H9 (cell line): ENCODE measurements at regions not wholly inside any gene's neighbourhood (a gene's known extent, or its start where the extent isn't known, plus 50 kb on each side); places are given as distances from the start of the nearest gene placed in this dataset.

ENCODE experiments used
- DNase-seq: peaks from one replicate; pipeline ENCODE4 v3.0.0-alpha.2; 2017
- H2AFZ ChIP-seq: one replicate; pipeline ENCODE4 v1.6.1; 2013; ENCODE audit warnings: mild to moderate bottlenecking, low read length, control low read depth, moderate library complexity
- H2AK5ac ChIP-seq: 2 replicates; pipeline ENCODE4 v1.6.1; 2013; ENCODE audit warnings: low read length, control low read depth, mixed read lengths; ENCODE audit not compliant: insufficient read length
- H2BK120ac ChIP-seq: one replicate; pipeline ENCODE4 v1.6.1; 2013; ENCODE audit warnings: low read depth, mild to moderate bottlenecking, low read length, control low read depth, inconsistent platforms; ENCODE audit not compliant: poor library complexity, severe bottlenecking
- H2BK12ac ChIP-seq: 2 replicates; pipeline ENCODE4 v1.6.1; 2013; ENCODE audit warnings: low read length, control low read depth, mixed read lengths, low read depth; ENCODE audit not compliant: insufficient read length
- H2BK15ac ChIP-seq: 2 replicates; pipeline ENCODE4 v1.6.1; 2013; ENCODE audit warnings: low read depth, low read length, control low read depth
- H2BK20ac ChIP-seq: one replicate; pipeline ENCODE4 v1.6.1; 2013; ENCODE audit warnings: low read depth, mild to moderate bottlenecking, low read length, control low read depth, inconsistent platforms; ENCODE audit not compliant: poor library complexity, severe bottlenecking
- H2BK5ac ChIP-seq: 2 replicates; pipeline ENCODE4 v1.6.1; 2013; ENCODE audit warnings: low read length, control low read depth, mixed read lengths; ENCODE audit not compliant: insufficient read length
- H3K14ac ChIP-seq: 2 replicates; pipeline ENCODE4 v1.6.1; 2013; ENCODE audit warnings: low read length, control low read depth; ENCODE audit not compliant: insufficient read depth
- H3K18ac ChIP-seq: 2 replicates; pipeline ENCODE4 v1.6.1; 2013; ENCODE audit warnings: low read depth, mild to moderate bottlenecking, mixed read lengths, low read length, control low read depth; ENCODE audit not compliant: insufficient read length
- H3K23ac ChIP-seq: 2 replicates; pipeline ENCODE4 v1.6.1; 2013; ENCODE audit warnings: low read length, control low read depth, mixed read lengths, low read depth; ENCODE audit not compliant: insufficient read length
- H3K23me2 ChIP-seq: 2 replicates; pipeline ENCODE4 v1.6.1; 2013; ENCODE audit warnings: low read depth, mild to moderate bottlenecking, mixed read lengths, low read length, control low read depth; ENCODE audit not compliant: insufficient read length, poor library complexity, severe bottlenecking
- H3K27ac ChIP-seq: 2 replicates; pipeline ENCODE4 v1.5.1; 2013; ENCODE audit warnings: low read length, control low read depth, mixed read lengths, low read depth; ENCODE audit not compliant: insufficient read length
- H3K27me3 ChIP-seq: 2 replicates; pipeline ENCODE4 v1.6.1; 2013; ENCODE audit warnings: low read length, control low read depth, inconsistent platforms; ENCODE audit not compliant: insufficient read depth
- H3K4ac ChIP-seq: 2 replicates; pipeline ENCODE4 v1.6.1; 2013; ENCODE audit warnings: low read depth, mild to moderate bottlenecking, control low read depth, inconsistent platforms, low read length, moderate library complexity
- H3K4me1 ChIP-seq: 2 replicates; pipeline ENCODE4 v1.6.1; 2013; ENCODE audit warnings: low read length, control low read depth, inconsistent platforms; ENCODE audit not compliant: insufficient read depth
- H3K4me2 ChIP-seq: 2 replicates; pipeline ENCODE4 v1.6.1; 2013; ENCODE audit warnings: low read length, control low read depth, mixed read lengths; ENCODE audit not compliant: insufficient read length, insufficient read depth
- H3K56ac ChIP-seq: 2 replicates; pipeline ENCODE4 v1.6.1; 2013; ENCODE audit warnings: low read depth, mild to moderate bottlenecking, mixed read lengths, low read length, control low read depth; ENCODE audit not compliant: insufficient read length
- H3K79me1 ChIP-seq: 2 replicates; pipeline ENCODE4 v1.6.1; 2013; ENCODE audit warnings: low read depth, mild to moderate bottlenecking, moderate library complexity, low read length, control low read depth, inconsistent platforms; ENCODE audit not compliant: insufficient read depth, poor library complexity, severe bottlenecking
- H3K79me2 ChIP-seq: 2 replicates; pipeline ENCODE4 v1.6.1; 2013; ENCODE audit warnings: low read length, control low read depth, inconsistent platforms; ENCODE audit not compliant: insufficient read depth
- H3K9ac ChIP-seq: 2 replicates; pipeline ENCODE4 v1.6.1; 2013; ENCODE audit warnings: low read length, control low read depth, mixed read lengths; ENCODE audit not compliant: insufficient read length; ENCODE audit errors: extremely low read depth
- H3K9me3 ChIP-seq: one replicate; pipeline ENCODE4 v1.6.1; 2013; ENCODE audit warnings: low read depth, low read length, inconsistent platforms; ENCODE audit not compliant: control insufficient read depth
- H3T11ph ChIP-seq: one replicate; pipeline ENCODE4 v1.6.1; 2013; ENCODE audit warnings: mild to moderate bottlenecking, low read length, control low read depth, inconsistent platforms
- H4K20me1 ChIP-seq: one replicate; pipeline ENCODE4 v1.6.1; 2013; ENCODE audit not compliant: control insufficient read depth, insufficient read length, insufficient read depth
- H4K5ac ChIP-seq: 2 replicates; pipeline ENCODE4 v1.6.1; 2013; ENCODE audit warnings: low read depth, mild to moderate bottlenecking, mixed read lengths, low read length, control low read depth; ENCODE audit not compliant: insufficient read length
- H4K8ac ChIP-seq: replicated peaks from 2 replicates; pipeline ENCODE4 v1.6.1; 2013; ENCODE audit warnings: low read length, control low read depth, mixed read lengths, low read depth; ENCODE audit not compliant: insufficient read length
- H4K91ac ChIP-seq: 2 replicates; pipeline ENCODE4 v1.6.1; 2013; ENCODE audit warnings: low read depth, mild to moderate bottlenecking, moderate library complexity, mixed read lengths, low read length, control low read depth; ENCODE audit not compliant: insufficient read length
- H3K27ac Mint-ChIP-seq, 3 experiments: 2 replicates in 2 of 3; 3 replicates in 1 of 3; pipeline ENCODE4 v1.8.0; 2020 to 2021; ENCODE audit warnings: mixed read lengths in 3 of 3, mild to moderate bottlenecking in 1 of 3, moderate library complexity in 1 of 3
- H3K27me3 Mint-ChIP-seq: 2 replicates; pipeline ENCODE4 v1.8.0; 2021; ENCODE audit warnings: low read depth, mild to moderate bottlenecking, moderate library complexity, mixed read lengths
- H3K36me3 Mint-ChIP-seq, 3 experiments: 2 replicates in 2 of 3; 3 replicates in 1 of 3; pipeline ENCODE4 v1.8.0; 2020 to 2021; ENCODE audit warnings: low read depth in 3 of 3, mixed read lengths in 3 of 3; ENCODE audit not compliant: insufficient read depth in 1 of 3
- H3K4me1 Mint-ChIP-seq, 2 experiments: 2 replicates each; pipeline ENCODE4 v1.8.0; 2020; ENCODE audit warnings: mixed read lengths in 2 of 2
- H3K4me3 Mint-ChIP-seq, 2 experiments: 2 replicates in 1 of 2; 3 replicates in 1 of 2; pipeline ENCODE4 v1.8.0; 2020 to 2021; ENCODE audit warnings: mild to moderate bottlenecking in 2 of 2, mixed read lengths in 2 of 2, moderate library complexity in 1 of 2
- H3K9me3 Mint-ChIP-seq, 2 experiments: 2 replicates in 1 of 2; 3 replicates in 1 of 2; pipeline ENCODE4 v1.8.0; 2020; ENCODE audit warnings: mild to moderate bottlenecking in 2 of 2, mixed read lengths in 2 of 2, moderate library complexity in 1 of 2
- CTCF ChIP-seq: fragments of 200-600 bp; sonication (generic); conservative IDR thresholded peaks from 3 replicates; pipeline ENCODE4 v1.8.0; 2021; ENCODE audit warnings: antibody characterized with exemption, mild to moderate bottlenecking
- WGBS: extraction: QIAGEN DNeasy Blood & Tissue Kit; methylation state at CpG from one replicate; pipeline ENCODE4 v1.1.7; 2013; ENCODE audit warnings: missing lambda C conversion rate, low lambda C conversion rate, mixed read lengths; ENCODE audit not compliant: insufficient read length; ENCODE audit errors: extremely low coverage; 5-methylcytosine and 5-hydroxymethylcytosine counted together

- Histone ChIP-seq H3K14ac (no peak overlapping the region), H3K27ac (no peak overlapping the region), H4K5ac (no peak overlapping the region), H4K8ac (no peak overlapping the region), H2AFZ (no peak overlapping the region), H3K23me2 (no peaks in the 10 kb centered on the region), H2BK120ac (no peak overlapping the region), H2BK12ac (no peak overlapping the region), H3T11ph (no peak overlapping the region), H3K56ac (no peak overlapping the region), H3K79me2 (no peaks in the 10 kb centered on the region), H3K9me3 (no peaks in the 10 kb centered on the region), H3K4me2 (no peak overlapping the region), H3K79me1 (no peaks in the 10 kb centered on the region), H3K4me1 (no peaks in the 10 kb centered on the region), H3K4ac (no peak overlapping the region), H2BK15ac (no peak overlapping the region), H2BK5ac (no peak overlapping the region), H4K20me1 (no peaks in the 10 kb centered on the region), H3K18ac (no peak overlapping the region), H3K27me3 (no peaks in the 10 kb centered on the region), H3K9ac (no peak overlapping the region), H4K91ac (no peak overlapping the region), H2AK5ac (no peak overlapping the region), H2BK20ac (no peak overlapping the region), H3K23ac (no peak overlapping the region)
- no CpG with 5 or more reads among the region's 1 CpG for WGBS
- TF ChIP-seq CTCF: no peak
- no peaks in the 10 kb centered on the region; a peak in 1 of 4 replicates for H3K4me1 Mint-ChIP-seq
- H3K27ac Mint-ChIP-seq: no peak overlapping the region
- peaks cover 20 to 25% of the 10 kb centered on the region in 2 experiments for H3K9me3 Mint-ChIP-seq
- no peak for DNase-seq
- no peak overlapping the region for H3K4me3 Mint-ChIP-seq
- H3K27me3 Mint-ChIP-seq: peaks cover 2% of the 10 kb centered on the region
- H3K36me3 Mint-ChIP-seq: peaks cover 5 to 20% (median 14%) of the 10 kb centered on the region in 3 experiments
Measured at GRCh38 chr5:3412146-3412545, 183.5 kb upstream of the IRX1 start.
